Neuronal stem cell (in vitro differentiated cells): ENCODE measurements at regions not wholly inside any gene's neighbourhood (a gene's known extent, or its start where the extent isn't known, plus 50 kb on each side); places are given as distances from the start of the nearest gene placed in this dataset.
"Not testable (repeated sequence)": the region's sequence is repeated elsewhere in the genome, so short reads cannot be mapped to it uniquely, and the experiment has no call there.

Experiments
- DNase-seq: peaks from one replicate; pipeline ENCODE4 v3.0.0-alpha.2; 2013; ENCODE audit warnings: low spot score
- H2AFZ ChIP-seq: one replicate; pipeline ENCODE4 v1.6.1; 2013; ENCODE audit warnings: mild to moderate bottlenecking, low read length, inconsistent platforms
- H2AK5ac ChIP-seq: 2 replicates; pipeline ENCODE4 v1.6.1; 2013; ENCODE audit warnings: low read depth, mild to moderate bottlenecking, inconsistent platforms, low read length, moderate library complexity, mixed read lengths
- H2BK120ac ChIP-seq: 2 replicates; pipeline ENCODE4 v1.6.1; 2013; ENCODE audit warnings: low read depth, mild to moderate bottlenecking, inconsistent platforms, low read length, moderate library complexity, mixed read lengths
- H2BK12ac ChIP-seq: one replicate; pipeline ENCODE4 v1.6.1; 2013; ENCODE audit warnings: low read length, inconsistent platforms
- H2BK15ac ChIP-seq: 2 replicates; pipeline ENCODE4 v1.6.1; 2013; ENCODE audit warnings: mild to moderate bottlenecking, low read length, inconsistent platforms, mixed read lengths
- H2BK5ac ChIP-seq: one replicate; pipeline ENCODE4 v1.6.1; 2013; ENCODE audit warnings: inconsistent platforms, mild to moderate bottlenecking, low read length, moderate library complexity
- H3K14ac ChIP-seq: one replicate; pipeline ENCODE4 v1.6.1; 2013; ENCODE audit warnings: low read length, inconsistent platforms
- H3K18ac ChIP-seq: 2 replicates; pipeline ENCODE4 v1.6.1; 2013; ENCODE audit warnings: low read length, inconsistent platforms
- H3K23ac ChIP-seq: 2 replicates; pipeline ENCODE4 v1.6.1; 2013; ENCODE audit warnings: low read depth, mild to moderate bottlenecking, mixed read lengths, low read length, inconsistent platforms; ENCODE audit not compliant: poor library complexity
- H3K27ac ChIP-seq: replicated peaks from 3 replicates; pipeline ENCODE4 v1.5.1; 2013; ENCODE audit warnings: low read length, inconsistent platforms
- H3K27me3 ChIP-seq, 3 experiments: 2 replicates each; pipeline ENCODE4 v1.6.1; 2013; ENCODE audit warnings: low read length in 3 of 3, mild to moderate bottlenecking in 2 of 3, inconsistent platforms in 1 of 3, low read depth in 1 of 3, mixed read lengths in 1 of 3, moderate library complexity in 1 of 3; ENCODE audit not compliant: control insufficient read depth in 3 of 3, insufficient read depth in 3 of 3
- H3K36me3 ChIP-seq, 2 donors: replicated peaks in 1 of 2; 2 replicates each; pipeline ENCODE4 v1.6.1; 2013; ENCODE audit warnings: low read length in 2 of 2; ENCODE audit not compliant: control insufficient read depth in 2 of 2, insufficient read depth in 2 of 2
- H3K4ac ChIP-seq: 2 replicates; pipeline ENCODE4 v1.6.1; 2013; ENCODE audit warnings: inconsistent platforms, mild to moderate bottlenecking, low read length, moderate library complexity
- H3K4me1 ChIP-seq, 2 donors: 1 replicate in 1 of 2; 2 replicates in 1 of 2; pipeline ENCODE4 v1.6.1; 2013; ENCODE audit warnings: low read length in 2 of 2, low read depth in 1 of 2; ENCODE audit not compliant: control insufficient read depth in 2 of 2, insufficient read depth in 1 of 2
- H3K4me2 ChIP-seq: one replicate; pipeline ENCODE4 v1.6.1; 2013; ENCODE audit warnings: mild to moderate bottlenecking, low read length, inconsistent platforms; ENCODE audit not compliant: insufficient read depth, poor library complexity, severe bottlenecking
- H3K4me3 ChIP-seq, 2 donors: 2 replicates each; pipeline ENCODE4 v1.5.1; 2013; ENCODE audit warnings: low read length in 2 of 2, mild to moderate bottlenecking in 2 of 2, inconsistent platforms in 1 of 2, moderate library complexity in 1 of 2
- H3K79me1 ChIP-seq: one replicate; pipeline ENCODE4 v1.6.1; 2013; ENCODE audit warnings: low read depth, mild to moderate bottlenecking, inconsistent platforms, low read length, moderate library complexity
- H3K9ac ChIP-seq: one replicate; pipeline ENCODE4 v1.6.1; 2013; ENCODE audit warnings: mild to moderate bottlenecking, low read depth, low read length, inconsistent platforms; ENCODE audit not compliant: poor library complexity
- H3K9me3 ChIP-seq, 2 donors: replicated peaks in 1 of 2; 2 replicates each; pipeline versions ENCODE3 to v1.6.1; 2013; ENCODE audit warnings: low read length in 2 of 2, mild to moderate bottlenecking in 2 of 2, inconsistent platforms in 1 of 2, low read depth in 1 of 2, mixed read lengths in 1 of 2, moderate library complexity in 1 of 2; ENCODE audit not compliant: control insufficient read depth in 2 of 2, insufficient read depth in 1 of 2
- H4K8ac ChIP-seq: one replicate; pipeline ENCODE4 v1.6.1; 2013; ENCODE audit warnings: low read depth, mild to moderate bottlenecking, inconsistent platforms, low read length, moderate library complexity
- H4K91ac ChIP-seq: one replicate; pipeline ENCODE4 v1.6.1; 2013; ENCODE audit warnings: low read length, low read depth, mild to moderate bottlenecking, inconsistent platforms; ENCODE audit not compliant: poor library complexity
- WGBS, 2 donors: extraction: QIAGEN DNeasy Blood & Tissue Kit; methylation state at CpG; one replicate each; pipeline ENCODE4 v1.1.7; 2013; ENCODE audit warnings: missing lambda C conversion rate in 2 of 2, mixed read lengths in 1 of 2; ENCODE audit not compliant: insufficient read length in 2 of 2, insufficient replicate concordance in 1 of 2; ENCODE audit errors: extremely low coverage in 2 of 2; 5-methylcytosine and 5-hydroxymethylcytosine counted together

DNA sequence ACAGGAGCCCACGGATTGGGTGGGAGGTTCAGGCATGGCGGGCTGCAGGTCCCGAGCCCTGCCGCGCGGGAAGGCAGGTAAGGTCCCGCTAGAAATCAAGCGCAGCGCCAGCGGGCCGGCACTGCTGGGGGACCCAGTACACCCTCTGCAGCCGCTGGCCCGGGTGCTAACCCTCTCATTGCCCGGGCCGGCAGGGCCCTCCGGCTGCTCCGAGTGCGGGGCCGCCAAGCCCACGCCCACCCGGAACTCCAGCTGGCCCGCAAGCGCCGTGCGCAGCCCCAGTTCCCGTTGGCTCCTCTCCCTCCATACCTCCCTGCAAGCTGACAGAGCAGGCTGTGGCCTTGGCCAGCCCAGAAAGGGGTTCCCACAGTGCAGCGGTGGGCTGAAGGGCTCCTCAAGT is 156.8 kb upstream of the GIMD1 start:
- H3K4ac ChIP-seq, H2BK120ac ChIP-seq, H2BK12ac ChIP-seq, H2BK15ac ChIP-seq, H3K27ac ChIP-seq, H3K4me1 ChIP-seq, DNase-seq, H2AFZ ChIP-seq, H3K79me1 ChIP-seq, H4K8ac ChIP-seq, H3K4me3 ChIP-seq, H3K18ac ChIP-seq, H3K27me3 ChIP-seq, H3K4me2 ChIP-seq, H3K36me3 ChIP-seq, H2AK5ac ChIP-seq, H3K23ac ChIP-seq, H2BK5ac ChIP-seq, H3K9me3 ChIP-seq, H3K14ac ChIP-seq, H3K9ac ChIP-seq, H4K91ac ChIP-seq: not testable (repeated sequence)
- WGBS, 2 donors = no CpG with 5 or more reads among the region's 27 CpGs

DNA sequence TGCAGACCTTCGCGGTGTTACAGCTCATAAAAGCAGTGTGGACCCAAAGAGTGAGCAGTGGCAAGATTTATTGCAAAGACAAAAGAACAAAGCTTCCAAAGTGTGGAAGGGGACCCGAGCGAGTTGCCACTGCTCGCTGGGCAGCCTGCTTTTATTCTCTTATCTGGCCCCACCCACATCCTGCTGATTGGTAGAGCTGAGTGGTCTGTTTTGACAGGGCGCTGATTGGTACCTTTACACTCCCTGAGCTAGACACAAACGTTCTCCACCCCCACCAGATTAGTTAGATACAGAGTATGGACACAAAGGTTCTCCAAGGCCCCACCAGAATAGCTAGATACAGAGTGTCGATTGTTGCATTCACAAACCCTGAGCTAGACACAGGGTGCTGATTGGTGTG is 156.2 kb upstream of the GIMD1 start:
- H3K4me2 ChIP-seq, H3K79me1 ChIP-seq, H3K27ac ChIP-seq, H2BK12ac ChIP-seq, H2BK5ac ChIP-seq, H3K18ac ChIP-seq, H3K27me3 ChIP-seq, H3K14ac ChIP-seq, H3K23ac ChIP-seq, H3K4me3 ChIP-seq, H3K9ac ChIP-seq, DNase-seq, H2BK120ac ChIP-seq, H3K4ac ChIP-seq, H3K9me3 ChIP-seq, H2BK15ac ChIP-seq, H4K91ac ChIP-seq, H2AK5ac ChIP-seq, H4K8ac ChIP-seq, H2AFZ ChIP-seq, H3K4me1 ChIP-seq, H3K36me3 ChIP-seq: not testable (repeated sequence)
- WGBS, 2 donors = no CpG with 5 or more reads among the region's 8 CpGs

DNA sequence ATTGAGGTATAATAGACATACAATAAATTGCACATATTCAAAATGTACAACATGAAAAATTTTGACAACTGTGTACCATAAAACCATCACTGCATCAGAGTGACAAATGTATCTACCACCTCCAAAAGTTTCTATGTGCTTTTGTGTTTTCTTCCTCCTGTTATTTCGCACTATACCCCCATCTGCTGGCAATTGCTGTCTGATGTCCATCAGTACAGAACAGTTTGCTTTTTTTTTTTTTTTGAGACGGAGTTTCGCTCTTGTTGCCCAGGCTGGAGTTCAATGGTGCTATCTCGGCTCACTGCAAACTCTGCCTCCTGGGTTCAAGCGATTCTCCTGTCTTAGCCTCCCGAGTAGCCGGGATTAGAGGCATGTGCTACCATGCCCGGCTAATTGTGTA is 154.3 kb upstream of the GIMD1 start:
- Histone ChIP-seq H2BK120ac (no peak overlapping the region), H4K8ac (no peak overlapping the region), H4K91ac (no peak overlapping the region), H3K4me1 (no peaks in the 10 kb centered on the region), H3K9ac (no peak overlapping the region), H3K23ac (no peak overlapping the region), H3K4me3 (no peak overlapping the region), H2BK15ac (no peak overlapping the region), H3K18ac (no peak overlapping the region), H3K36me3 (no peaks in the 10 kb centered on the region), H3K27ac (no peak overlapping the region), H2BK5ac (no peak overlapping the region), H3K27me3 (no peaks in the 10 kb centered on the region), H2AK5ac (no peak overlapping the region), H3K14ac (no peak overlapping the region), H3K9me3 (no peaks in the 10 kb centered on the region), H3K79me1 (no peaks in the 10 kb centered on the region), H2AFZ (no peak overlapping the region), H3K4me2 (no peak overlapping the region), H3K4ac (no peak overlapping the region), H2BK12ac (no peak overlapping the region)
- WGBS, 2 donors = no CpG with 5 or more reads among the region's 8 CpGs
- DNase-seq = no peak

DNA sequence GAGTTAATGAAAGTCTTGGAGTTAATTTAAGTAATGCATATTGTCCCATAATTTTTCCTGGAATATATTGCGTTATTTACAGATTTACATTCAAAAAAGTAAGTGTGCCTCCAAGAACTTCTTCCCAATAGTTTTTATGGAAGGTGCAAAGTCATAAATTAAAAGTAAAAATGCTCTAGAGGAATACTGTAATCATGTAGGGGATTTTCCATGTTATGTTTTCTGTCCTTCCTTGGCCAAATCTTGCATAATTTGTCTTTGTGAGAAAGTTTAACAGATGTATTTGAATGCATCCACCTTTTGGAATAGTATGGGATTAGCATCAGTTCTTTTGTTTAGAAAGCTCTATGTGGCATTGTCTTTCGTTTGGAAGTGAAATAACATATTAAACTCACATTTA is 144.1 kb upstream of the GIMD1 start:
- H3K4me1 ChIP-seq = no peaks in the 10 kb centered on the region
- H3K4me2 ChIP-seq = no peak overlapping the region
- H2BK12ac ChIP-seq = no peak overlapping the region
- DNase-seq = no peak
- no peak overlapping the region for H3K9ac ChIP-seq
- no CpG with 5 or more reads among the region's 2 CpGs for WGBS, 2 donors
- no peak overlapping the region for H3K27ac ChIP-seq
- no peak overlapping the region for H4K91ac ChIP-seq
- H3K18ac ChIP-seq = no peak overlapping the region
- no peaks in the 10 kb centered on the region for H3K36me3 ChIP-seq
- H3K27me3 ChIP-seq = no peaks in the 10 kb centered on the region
- H3K4ac ChIP-seq = no peak overlapping the region
- no peak overlapping the region for H2BK5ac ChIP-seq
- H2BK15ac ChIP-seq = no peak overlapping the region
- no peak overlapping the region for H2AFZ ChIP-seq
- H2BK120ac ChIP-seq = no peak overlapping the region
- H3K4me3 ChIP-seq = no peak overlapping the region
- no peak overlapping the region for H3K23ac ChIP-seq
- no peak overlapping the region for H2AK5ac ChIP-seq
- H3K79me1 ChIP-seq = no peaks in the 10 kb centered on the region
- no peak overlapping the region for H3K14ac ChIP-seq
- no peaks in the 10 kb centered on the region for H3K9me3 ChIP-seq
- H4K8ac ChIP-seq = no peak overlapping the region
